Tibial artery (tissue), 4 donors: ENCODE measurements at regions not wholly inside any gene's neighbourhood (a gene's known extent, or its start where the extent isn't known, plus 50 kb on each side); places are given as distances from the start of the nearest gene placed in this dataset.

Source experiments
- DNase-seq, 2 donors: peaks; one replicate each; pipeline ENCODE4 v3.0.0-alpha.2; 2019
- H3K27ac ChIP-seq, 2 donors: fragments of 200-600 bp; sonication (generic) in 1 of 2; 1 replicate in 1 of 2; 2 replicates in 1 of 2; pipeline ENCODE4 v1.5.1; 2018 to 2019; ENCODE audit warnings: mild to moderate bottlenecking in 1 of 2
- H3K27me3 ChIP-seq, 2 donors: fragments of 200-600 bp; sonication (generic) in 1 of 2; one replicate each; pipeline versions ENCODE4 v1.5.1 to v1.6.0; 2016 to 2019
- H3K36me3 ChIP-seq, 3 donors: fragments of 200-600 bp; sonication (generic) in 2 of 3; one replicate each; pipeline ENCODE4 v1.5.1; 2016 to 2019; ENCODE audit warnings: mild to moderate bottlenecking in 2 of 3
- H3K4me1 ChIP-seq, 4 donors: fragments of 200-600 bp; sonication (generic) in 2 of 4; 1 replicate in 3 of 4; 2 replicates in 1 of 4; pipeline ENCODE4 v1.5.1; 2016 to 2019
- H3K4me3 ChIP-seq, 2 donors: fragments of 200-600 bp; sonication (generic) in 1 of 2; 1 replicate in 1 of 2; 2 replicates in 1 of 2; pipeline ENCODE4 v1.5.1; 2018 to 2019; ENCODE audit warnings: mild to moderate bottlenecking in 2 of 2
- H3K9me3 ChIP-seq, 3 donors: fragments of 200-600 bp; sonication (generic) in 1 of 3; one replicate each; pipeline ENCODE4 v1.5.1; 2016 to 2019
- CTCF ChIP-seq, 2 experiments: fragments of 200-600 bp in 1 of 2; fragments of 450-650 bp in 1 of 2; IDR thresholded peaks; one replicate each; pipeline ENCODE4 v1.5.1; 2017 to 2019; ENCODE audit warnings: antibody characterized with exemption in 2 of 2, mild to moderate bottlenecking in 1 of 2, moderate library complexity in 1 of 2
- intact Hi-C: fragments of 100-400 bp; cut with DNase I; formaldehyde crosslinking; loops from one replicate; pipeline ENCODE4 v1.15.0; 2023; ENCODE audit warnings: low total_unique reads

- Histone ChIP-seq H3K36me3 (no peaks in the 10 kb centered on the region), H3K4me3 (no peak overlapping the region), H3K9me3 (no peaks in the 10 kb centered on the region), H3K4me1 (no peaks in the 10 kb centered on the region), H3K27me3 (peaks cover 0 to 40% of the 10 kb centered on the region in 2 donors), H3K27ac (no peak overlapping the region)
- TF ChIP-seq CTCF (IDR thresholded peaks at IDR 0.05): no peak
- DNase-seq: no peak
- intact Hi-C loops: no loop called here
These were observed 145.6 kb upstream of the FAM20C start for GRCh38 chr7:46830-47140.

- H3K27ac ChIP-seq: no peak overlapping the region
- TF ChIP-seq CTCF (IDR thresholded peaks at IDR 0.05): no peak
- no peak for DNase-seq
These were observed 140.8 kb upstream of the FAM20C start for GRCh38 chr7:51456-52068.

GRCh38 chr7:52100-52499, 140.3 kb upstream of the FAM20C start:
- H3K4me3 ChIP-seq: no peak overlapping the region
- DNase-seq: no peak

More at GRCh38 chr7:51456-52068, 140.8 kb upstream of the FAM20C start:
- Histone ChIP-seq H3K9me3 (peaks cover 0 to 6% (median 0%) of the 10 kb centered on the region in 3 donors), H3K36me3 (no peaks in the 10 kb centered on the region), H3K4me1 (no peaks in the 10 kb centered on the region), H3K27me3 (peaks cover 0 to 4% of the 10 kb centered on the region in 2 donors), H3K4me3 (no peak overlapping the region)
- intact Hi-C loops: no loop called here

GRCh38 chr7:53531-53930, 138.8 kb upstream of the FAM20C start:
- no peak for TF ChIP-seq CTCF (IDR thresholded peaks at IDR 0.05)
- Histone ChIP-seq H3K4me1 (no peaks in the 10 kb centered on the region), H3K4me3 (no peak overlapping the region), H3K9me3 (peaks cover 0 to 6% (median 0%) of the 10 kb centered on the region in 3 donors), H3K36me3 (no peaks in the 10 kb centered on the region), H3K27me3 (no peaks in the 10 kb centered on the region), H3K27ac (no peak overlapping the region)
- no peak for DNase-seq
- intact Hi-C loops: no loop called here

More at GRCh38 chr7:52100-52499, 140.3 kb upstream of the FAM20C start:
- Histone ChIP-seq H3K4me1 (no peaks in the 10 kb centered on the region), H3K27ac (no peak overlapping the region), H3K36me3 (no peaks in the 10 kb centered on the region), H3K9me3 (peaks cover 0 to 6% (median 0%) of the 10 kb centered on the region in 3 donors), H3K27me3 (no peaks in the 10 kb centered on the region)
- intact Hi-C loops: no loop called here
- TF ChIP-seq CTCF (IDR thresholded peaks at IDR 0.05): no peak

GRCh38 chr7:54615-55014, 137.8 kb upstream of the FAM20C start:
- H3K27me3 ChIP-seq: peaks cover 0 to 5% of the 10 kb centered on the region in 2 donors
- intact Hi-C loops: no loop called here
- H3K4me3 ChIP-seq: no peak overlapping the region
- H3K36me3 ChIP-seq: no peaks in the 10 kb centered on the region
- no peak for DNase-seq
- no peak for TF ChIP-seq CTCF (IDR thresholded peaks at IDR 0.05)
- no peak overlapping the region for H3K27ac ChIP-seq
- no peaks in the 10 kb centered on the region for H3K4me1 ChIP-seq
- peaks cover 0 to 6% (median 0%) of the 10 kb centered on the region in 3 donors for H3K9me3 ChIP-seq
